GM18517 (cell line): ENCODE measurements at regions not wholly inside any gene's neighbourhood (a gene's known extent, or its start where the extent isn't known, plus 50 kb on each side); places are given as distances from the start of the nearest gene placed in this dataset.

Source experiments
- ATAC-seq: cut with Tn5 transposase; IDR thresholded peaks from one replicate; pipeline ENCODE4 v1.9.1; 2021; ENCODE audit warnings: mild to moderate bottlenecking, moderate library complexity; ENCODE audit not compliant: unreplicated experiment

GRCh38 chr12:90428881-90429280 lies 526.1 kb downstream of the CCER1 start:
- no peak for ATAC-seq

GRCh38 chr12:90428465-90428864 lies 526.5 kb downstream of the CCER1 start:
- ATAC-seq, result no peak

GRCh38 chr12:90423965-90424364 lies 531.0 kb downstream of the CCER1 start:
- ATAC-seq, result no peak

- ATAC-seq, result no peak
These were observed 544.0 kb downstream of the CCER1 start for GRCh38 chr12:90410962-90411361.

- ATAC-seq, result no peak
These were observed 547.1 kb downstream of the CCER1 start for GRCh38 chr12:90407841-90408240.

- peak; percentile 74 for ATAC-seq
These were observed 550.9 kb downstream of the CCER1 start for GRCh38 chr12:90404071-90404470.

GRCh38 chr12:90401185-90401584 lies 553.8 kb downstream of the CCER1 start:
- no peak for ATAC-seq

- no peak for ATAC-seq
These were observed 555.6 kb downstream of the CCER1 start for GRCh38 chr12:90399357-90399756.

- ATAC-seq, result no peak
These were observed 556.6 kb downstream of the CCER1 start for GRCh38 chr12:90398285-90398836.

- ATAC-seq, result no peak
These were observed 558.4 kb downstream of the CCER1 start for GRCh38 chr12:90396556-90396955.

GRCh38 chr12:90393652-90394051 lies 561.3 kb downstream of the CCER1 start:
- no peak for ATAC-seq

GRCh38 chr12:90393089-90393488 lies 561.9 kb downstream of the CCER1 start:
- ATAC-seq, result no peak

GRCh38 chr12:90390947-90391346 lies 564.0 kb downstream of the CCER1 start:
- no peak for ATAC-seq

- ATAC-seq, result no peak
These were observed 586.9 kb downstream of the CCER1 start for GRCh38 chr12:90368081-90368480.

GRCh38 chr12:90366286-90366685 lies 588.7 kb downstream of the CCER1 start:
- no peak for ATAC-seq

- no peak for ATAC-seq
These were observed 594.7 kb downstream of the CCER1 start for GRCh38 chr12:90360300-90360699.

- ATAC-seq, result no peak
These were observed 599.1 kb downstream of the CCER1 start for GRCh38 chr12:90355711-90356355.

GRCh38 chr12:90343966-90344365 lies 611.0 kb downstream of the CCER1 start:
- no peak for ATAC-seq

GRCh38 chr12:90342081-90342480 lies 612.9 kb downstream of the CCER1 start:
- no peak for ATAC-seq

GRCh38 chr12:90339837-90340236 lies 615.1 kb downstream of the CCER1 start:
- ATAC-seq, result no peak

- no peak for ATAC-seq
These were observed 616.6 kb downstream of the CCER1 start for GRCh38 chr12:90338365-90338764.

GRCh38 chr12:90337018-90337417 lies 618.0 kb downstream of the CCER1 start:
- ATAC-seq, result no peak

- ATAC-seq, result no peak
These were observed 619.4 kb downstream of the CCER1 start for GRCh38 chr12:90335566-90335965.
